ENCODE measurements at regions not wholly inside any gene's neighbourhood (a gene's known extent, or its start where the extent isn't known, plus 50 kb on each side); places are given as distances from the start of the nearest gene placed in this dataset.

DNA sequence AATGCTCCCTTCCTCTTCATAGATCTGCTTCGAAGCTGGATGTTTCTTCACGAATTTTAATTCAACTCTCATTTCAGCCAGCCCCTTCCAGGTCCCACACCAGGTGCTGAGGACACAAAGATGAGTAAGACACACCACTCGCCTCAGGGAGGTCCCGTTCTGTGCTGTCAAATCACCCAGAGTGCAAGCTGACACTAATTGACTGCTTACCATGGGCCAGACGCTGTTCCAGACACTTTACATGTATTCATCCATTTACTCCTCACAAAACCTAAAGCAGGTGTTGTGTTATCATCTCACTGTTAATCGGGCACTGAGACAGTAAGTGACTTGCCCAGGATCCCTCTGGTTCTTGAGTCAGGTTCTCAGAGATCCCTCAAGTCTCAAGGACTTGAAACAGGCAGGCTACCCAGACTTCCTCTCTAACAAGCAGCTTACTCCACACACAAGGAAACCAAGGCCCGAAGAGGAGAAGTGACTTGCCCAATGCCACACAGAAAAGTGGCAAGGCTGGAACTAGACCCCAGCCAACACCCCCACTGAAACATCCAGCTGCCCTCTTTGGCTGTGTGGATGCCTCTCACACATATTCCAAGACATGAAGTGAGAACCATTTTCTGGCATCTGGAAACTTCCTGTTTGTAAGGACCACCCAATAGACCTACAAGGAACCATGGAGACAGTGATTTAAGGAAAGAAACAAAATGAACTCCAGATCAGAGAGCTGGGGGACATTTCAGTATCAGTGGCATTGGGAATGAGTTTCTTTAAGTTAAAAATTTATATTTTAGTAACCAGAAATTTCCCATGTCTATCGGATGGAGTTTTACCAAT lies 174.5 kb downstream of the CDC5L start:
- TF ChIP-seq, protein P1, sequence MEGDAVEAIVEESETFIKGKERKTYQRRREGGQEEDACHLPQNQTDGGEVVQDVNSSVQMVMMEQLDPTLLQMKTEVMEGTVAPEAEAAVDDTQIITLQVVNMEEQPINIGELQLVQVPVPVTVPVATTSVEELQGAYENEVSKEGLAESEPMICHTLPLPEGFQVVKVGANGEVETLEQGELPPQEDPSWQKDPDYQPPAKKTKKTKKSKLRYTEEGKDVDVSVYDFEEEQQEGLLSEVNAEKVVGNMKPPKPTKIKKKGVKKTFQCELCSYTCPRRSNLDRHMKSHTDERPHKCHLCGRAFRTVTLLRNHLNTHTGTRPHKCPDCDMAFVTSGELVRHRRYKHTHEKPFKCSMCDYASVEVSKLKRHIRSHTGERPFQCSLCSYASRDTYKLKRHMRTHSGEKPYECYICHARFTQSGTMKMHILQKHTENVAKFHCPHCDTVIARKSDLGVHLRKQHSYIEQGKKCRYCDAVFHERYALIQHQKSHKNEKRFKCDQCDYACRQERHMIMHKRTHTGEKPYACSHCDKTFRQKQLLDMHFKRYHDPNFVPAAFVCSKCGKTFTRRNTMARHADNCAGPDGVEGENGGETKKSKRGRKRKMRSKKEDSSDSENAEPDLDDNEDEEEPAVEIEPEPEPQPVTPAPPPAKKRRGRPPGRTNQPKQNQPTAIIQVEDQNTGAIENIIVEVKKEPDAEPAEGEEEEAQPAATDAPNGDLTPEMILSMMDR (IDR thresholded peaks at IDR 0.05; ENCODE audit: low read length) = no peak
- no peak for TF ChIP-seq EZH2 (IDR thresholded peaks at IDR 0.05; ENCODE audit: borderline replicate concordance, low read length)

Measured in OCI-LY1 (cell line).